ENCODE measurements at regions not wholly inside any gene's neighbourhood (a gene's known extent, or its start where the extent isn't known, plus 50 kb on each side); places are given as distances from the start of the nearest gene placed in this dataset.

DNA sequence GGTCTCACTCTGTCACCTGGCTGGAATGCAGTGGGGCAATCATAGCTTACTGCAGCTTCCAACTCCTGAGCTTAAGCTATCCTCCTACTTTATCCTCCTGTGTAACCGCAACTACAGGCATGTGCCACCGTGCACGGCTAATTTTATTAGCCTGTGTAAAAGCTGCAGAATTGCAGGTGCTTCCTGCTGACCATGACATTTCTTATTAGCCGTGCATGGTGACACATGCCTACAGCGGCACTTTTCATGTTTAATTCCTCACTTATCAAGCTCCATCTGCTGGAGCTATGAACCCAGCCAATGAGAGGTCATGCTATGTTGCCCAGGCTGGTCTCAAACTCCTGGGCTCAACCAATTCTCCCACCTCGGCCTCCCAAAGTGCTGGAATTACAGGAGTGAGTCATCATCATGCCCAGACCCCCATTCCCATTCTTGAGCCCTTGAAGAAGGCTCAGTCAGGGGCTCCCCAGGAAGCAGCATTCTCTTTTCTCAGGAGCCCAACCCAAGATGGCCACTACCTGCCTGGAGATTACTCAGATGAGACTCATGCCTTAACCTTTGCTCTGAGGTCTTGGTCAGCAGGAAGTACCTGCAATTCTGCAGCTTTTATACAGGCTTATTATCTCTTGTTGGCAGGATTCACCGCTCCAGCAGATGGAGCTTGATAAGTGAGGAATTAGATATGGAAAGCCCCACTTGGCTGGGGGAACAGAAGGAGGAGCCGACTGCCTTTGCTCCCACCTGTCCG lies 503.2 kb downstream of the MED13L start:
- no peaks in the 10 kb centered on the region for H3K9me3 ChIP-seq (ENCODE audit: low read length)
- no peaks in the 10 kb centered on the region for H4K20me1 ChIP-seq (ENCODE audit: insufficient read depth, low read depth, low read length)
- H3K79me2 ChIP-seq (ENCODE audit: low read length), result no peaks in the 10 kb centered on the region
- no peak overlapping the region for H3K4me3 ChIP-seq (ENCODE audit: low read length)
- no peak overlapping the region for H3K9ac ChIP-seq (ENCODE audit: low read length)
- no peaks in the 10 kb centered on the region for H3K36me3 ChIP-seq (ENCODE audit: insufficient read depth, low read length)
- H3K27ac ChIP-seq (ENCODE audit: low read length), result no peak overlapping the region
- no peaks in the 10 kb centered on the region for H3K4me1 ChIP-seq (ENCODE audit: low read length)
- no peak overlapping the region for H3K4me2 ChIP-seq (ENCODE audit: low read depth, low read length, poor library complexity, severe bottlenecking)
- H2AFZ ChIP-seq (ENCODE audit: low read length), result no peak overlapping the region
- no peak for DNase-seq
- H3K27me3 ChIP-seq (ENCODE audit: low read length), result no peaks in the 10 kb centered on the region
- H3K9me2 ChIP-seq (replicated peaks; ENCODE audit: insufficient read depth, low read length), result no peaks in the 10 kb centered on the region

DNA sequence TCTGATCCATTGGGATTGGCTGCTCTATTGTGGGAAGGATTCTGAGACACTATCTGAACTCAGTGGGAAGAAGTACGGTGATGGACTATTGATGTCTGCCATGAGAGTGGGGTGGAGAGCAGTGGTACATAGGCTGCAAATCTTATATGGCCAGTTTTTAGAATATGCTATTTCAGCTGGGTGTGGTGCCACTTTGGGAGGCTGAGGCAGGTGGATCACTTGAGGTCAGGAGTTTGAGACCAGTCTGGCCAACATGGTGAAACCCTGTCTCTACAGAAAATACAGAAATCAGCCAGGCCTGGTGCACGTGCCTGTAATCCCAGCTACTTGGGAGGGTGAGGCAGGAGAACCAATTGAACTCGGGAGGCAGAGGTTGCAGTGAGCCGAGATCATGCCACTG lies 505.9 kb downstream of the MED13L start:
- no peaks in the 10 kb centered on the region for H3K79me2 ChIP-seq (ENCODE audit: low read length)
- no peaks in the 10 kb centered on the region for H3K36me3 ChIP-seq (ENCODE audit: insufficient read depth, low read length)
- no peak overlapping the region for H3K4me2 ChIP-seq (ENCODE audit: low read depth, low read length, poor library complexity, severe bottlenecking)
- H4K20me1 ChIP-seq (ENCODE audit: insufficient read depth, low read depth, low read length), result no peaks in the 10 kb centered on the region
- H3K9ac ChIP-seq (ENCODE audit: low read length), result no peak overlapping the region
- no peak overlapping the region for H2AFZ ChIP-seq (ENCODE audit: low read length)
- no peaks in the 10 kb centered on the region for H3K9me2 ChIP-seq (replicated peaks; ENCODE audit: insufficient read depth, low read length)
- no peak overlapping the region for H3K4me3 ChIP-seq (ENCODE audit: low read length)
- no peaks in the 10 kb centered on the region for H3K9me3 ChIP-seq (ENCODE audit: low read length)
- no peaks in the 10 kb centered on the region for H3K27me3 ChIP-seq (ENCODE audit: low read length)
- H3K4me1 ChIP-seq (ENCODE audit: low read length), result no peaks in the 10 kb centered on the region
- no peak overlapping the region for H3K27ac ChIP-seq (ENCODE audit: low read length)
- no peak for DNase-seq

DNA sequence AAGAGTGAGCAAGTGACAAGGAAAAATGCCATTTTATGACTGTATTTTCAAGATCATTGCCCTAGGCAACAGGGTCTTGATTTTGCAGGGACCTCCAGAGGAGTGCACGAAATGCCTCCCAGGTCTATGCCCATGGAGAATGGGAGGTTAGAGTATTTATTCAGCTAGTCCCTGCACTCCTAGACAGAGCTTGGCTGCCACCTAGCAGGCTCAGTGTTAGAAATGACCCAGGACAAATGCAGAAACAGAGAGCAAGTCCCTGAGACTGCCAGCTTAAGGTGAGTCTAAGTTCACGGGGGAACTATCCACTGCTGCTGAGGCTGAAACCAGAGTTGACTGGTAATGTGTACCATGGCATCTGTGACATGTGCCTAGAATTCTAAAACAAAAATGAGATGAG lies 506.4 kb downstream of the MED13L start:
- no peaks in the 10 kb centered on the region for H3K9me3 ChIP-seq (ENCODE audit: low read length)
- H3K9me2 ChIP-seq (replicated peaks; ENCODE audit: insufficient read depth, low read length), result no peaks in the 10 kb centered on the region
- H3K36me3 ChIP-seq (ENCODE audit: insufficient read depth, low read length), result no peaks in the 10 kb centered on the region
- no peak overlapping the region for H3K4me3 ChIP-seq (ENCODE audit: low read length)
- no peak overlapping the region for H3K4me2 ChIP-seq (ENCODE audit: low read depth, low read length, poor library complexity, severe bottlenecking)
- H3K9ac ChIP-seq (ENCODE audit: low read length), result no peak overlapping the region
- no peaks in the 10 kb centered on the region for H3K4me1 ChIP-seq (ENCODE audit: low read length)
- H3K27me3 ChIP-seq (ENCODE audit: low read length), result no peaks in the 10 kb centered on the region
- no peak overlapping the region for H2AFZ ChIP-seq (ENCODE audit: low read length)
- H4K20me1 ChIP-seq (ENCODE audit: insufficient read depth, low read depth, low read length), result no peaks in the 10 kb centered on the region
- peak; percentile 44 for DNase-seq
- H3K27ac ChIP-seq (ENCODE audit: low read length), result no peak overlapping the region
- no peaks in the 10 kb centered on the region for H3K79me2 ChIP-seq (ENCODE audit: low read length)

DNA sequence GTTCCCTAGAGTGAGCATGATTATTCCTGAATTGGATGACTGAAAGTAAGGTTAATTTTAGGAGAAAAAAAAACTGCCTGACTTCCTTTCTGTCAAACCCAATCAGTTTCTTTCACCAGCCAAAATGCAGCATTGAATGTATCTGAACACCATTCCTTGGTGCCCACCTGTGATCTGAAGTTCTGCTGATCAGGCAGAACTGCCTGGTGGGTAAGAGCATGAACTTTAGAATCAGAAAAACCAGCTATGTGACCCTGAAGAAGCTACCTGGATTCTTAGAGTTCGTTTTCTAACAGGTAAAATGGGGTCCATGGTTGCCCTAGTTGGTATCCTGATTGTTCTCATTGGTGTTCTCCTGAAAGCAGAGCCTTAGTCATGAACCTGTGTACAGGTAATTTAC lies 506.9 kb downstream of the MED13L start:
- Histone ChIP-seq H3K4me2 (ENCODE audit: low read depth, low read length, poor library complexity, severe bottlenecking) (no peak overlapping the region), H4K20me1 (ENCODE audit: insufficient read depth, low read depth, low read length) (no peaks in the 10 kb centered on the region), H3K4me1 (ENCODE audit: low read length) (no peaks in the 10 kb centered on the region), H3K36me3 (ENCODE audit: insufficient read depth, low read length) (no peaks in the 10 kb centered on the region), H3K27me3 (ENCODE audit: low read length) (no peaks in the 10 kb centered on the region), H3K9me3 (ENCODE audit: low read length) (no peaks in the 10 kb centered on the region), H3K4me3 (ENCODE audit: low read length) (no peak overlapping the region), H3K9me2 (replicated peaks; ENCODE audit: insufficient read depth, low read length) (no peaks in the 10 kb centered on the region), H3K79me2 (ENCODE audit: low read length) (no peaks in the 10 kb centered on the region), H3K9ac (ENCODE audit: low read length) (no peak overlapping the region), H2AFZ (ENCODE audit: low read length) (no peak overlapping the region), H3K27ac (ENCODE audit: low read length) (no peak overlapping the region)
- no peak for DNase-seq

DNA sequence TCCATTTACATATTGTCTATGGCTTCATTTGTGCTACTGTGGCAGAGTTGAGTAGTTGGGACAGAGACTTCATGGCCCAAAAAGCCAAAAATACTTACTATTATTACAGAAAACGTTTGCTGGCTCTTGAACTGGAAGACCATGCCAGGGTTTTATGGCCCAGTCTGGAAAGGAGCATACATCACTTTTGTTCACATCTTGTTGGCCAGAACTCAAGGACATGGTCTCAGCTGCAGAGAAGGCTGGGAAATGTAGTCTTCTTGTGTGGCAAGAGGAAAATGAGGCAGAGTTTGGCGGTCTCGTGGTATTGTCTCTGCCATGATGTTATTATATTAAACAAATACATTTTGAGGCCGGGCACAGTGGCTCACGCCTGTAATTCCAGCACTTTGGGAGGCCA lies 509.6 kb downstream of the MED13L start:
- H3K79me2 ChIP-seq (ENCODE audit: low read length), result no peaks in the 10 kb centered on the region
- H3K27me3 ChIP-seq (ENCODE audit: low read length), result no peaks in the 10 kb centered on the region
- H3K4me1 ChIP-seq (ENCODE audit: low read length), result no peaks in the 10 kb centered on the region
- H3K36me3 ChIP-seq (ENCODE audit: insufficient read depth, low read length), result no peaks in the 10 kb centered on the region
- H3K9me3 ChIP-seq (ENCODE audit: low read length), result no peaks in the 10 kb centered on the region
- no peak overlapping the region for H3K27ac ChIP-seq (ENCODE audit: low read length)
- H4K20me1 ChIP-seq (ENCODE audit: insufficient read depth, low read depth, low read length), result no peaks in the 10 kb centered on the region
- no peak overlapping the region for H3K4me2 ChIP-seq (ENCODE audit: low read depth, low read length, poor library complexity, severe bottlenecking)
- H3K4me3 ChIP-seq (ENCODE audit: low read length), result no peak overlapping the region
- no peak for DNase-seq
- no peak overlapping the region for H3K9ac ChIP-seq (ENCODE audit: low read length)
- no peak overlapping the region for H2AFZ ChIP-seq (ENCODE audit: low read length)
- H3K9me2 ChIP-seq (replicated peaks; ENCODE audit: insufficient read depth, low read length), result no peaks in the 10 kb centered on the region

DNA sequence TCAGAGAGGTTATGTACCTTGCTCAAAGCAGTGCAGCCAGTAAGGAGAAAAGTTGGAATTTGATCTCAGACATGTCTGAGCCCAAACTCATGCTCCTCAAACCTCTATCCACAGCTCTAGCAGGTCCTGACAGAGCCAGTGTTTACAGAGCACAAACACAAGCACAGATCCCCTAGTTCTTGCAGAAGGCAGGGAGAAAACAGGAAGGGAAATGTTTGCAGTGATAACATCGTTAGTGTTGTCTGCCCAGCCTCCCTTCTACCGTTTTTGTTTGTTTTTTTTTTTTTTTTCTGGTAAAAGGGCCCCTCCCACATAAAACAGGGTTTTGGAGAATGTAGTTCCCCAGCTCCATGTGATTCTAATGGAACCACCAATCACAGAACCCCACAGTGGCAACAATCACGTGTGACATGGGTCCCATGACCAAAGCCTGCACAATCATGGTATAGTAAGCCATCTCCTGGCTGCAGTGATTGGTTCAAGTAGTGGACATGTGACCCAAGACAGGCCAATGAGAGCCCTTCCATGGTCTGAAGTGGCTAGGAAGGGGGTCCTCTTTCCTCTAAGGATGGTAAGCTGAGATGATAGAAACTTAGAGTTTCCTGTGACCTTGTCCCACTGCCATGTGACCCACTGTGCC lies 513.4 kb downstream of the MED13L start:
- Histone ChIP-seq H3K9me2 (replicated peaks; ENCODE audit: insufficient read depth, low read length) (no peaks in the 10 kb centered on the region), H3K27me3 (ENCODE audit: low read length) (no peaks in the 10 kb centered on the region), H4K20me1 (ENCODE audit: insufficient read depth, low read depth, low read length) (no peaks in the 10 kb centered on the region), H3K4me1 (ENCODE audit: low read length) (no peaks in the 10 kb centered on the region), H3K36me3 (ENCODE audit: insufficient read depth, low read length) (no peaks in the 10 kb centered on the region), H2AFZ (ENCODE audit: low read length) (no peak overlapping the region), H3K9me3 (ENCODE audit: low read length) (no peaks in the 10 kb centered on the region), H3K27ac (ENCODE audit: low read length) (no peak overlapping the region), H3K4me2 (ENCODE audit: low read depth, low read length, poor library complexity, severe bottlenecking) (no peak overlapping the region), H3K9ac (ENCODE audit: low read length) (no peak overlapping the region), H3K79me2 (ENCODE audit: low read length) (no peaks in the 10 kb centered on the region), H3K4me3 (ENCODE audit: low read length) (no peak overlapping the region)
- DNase-seq, result no peak

DNA sequence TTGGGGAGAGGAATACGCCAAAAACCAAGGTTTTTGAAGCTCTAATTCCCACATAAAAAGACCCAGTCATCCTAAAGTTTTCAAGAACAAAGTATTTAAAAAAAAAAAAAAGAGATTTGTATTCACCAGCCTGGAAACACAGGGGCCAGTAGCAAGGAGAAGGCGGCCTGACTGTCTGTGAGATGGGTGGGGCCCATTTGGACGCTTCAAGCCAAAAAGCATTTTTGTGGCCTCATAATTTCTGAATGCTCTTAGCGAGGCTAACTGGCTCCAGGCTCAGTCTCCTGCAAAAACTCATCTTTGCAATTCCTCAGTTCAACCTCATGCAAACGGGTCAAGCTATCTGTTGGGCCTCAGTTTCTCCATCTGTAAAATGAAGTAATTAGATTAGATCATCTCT lies 514.1 kb downstream of the MED13L start:
- Histone ChIP-seq H2AFZ (ENCODE audit: low read length) (no peak overlapping the region), H3K9me3 (ENCODE audit: low read length) (no peaks in the 10 kb centered on the region), H3K9ac (ENCODE audit: low read length) (no peak overlapping the region), H3K9me2 (replicated peaks; ENCODE audit: insufficient read depth, low read length) (no peaks in the 10 kb centered on the region), H3K4me1 (ENCODE audit: low read length) (no peaks in the 10 kb centered on the region), H3K4me3 (ENCODE audit: low read length) (no peak overlapping the region), H3K79me2 (ENCODE audit: low read length) (no peaks in the 10 kb centered on the region), H3K4me2 (ENCODE audit: low read depth, low read length, poor library complexity, severe bottlenecking) (no peak overlapping the region), H3K36me3 (ENCODE audit: insufficient read depth, low read length) (no peaks in the 10 kb centered on the region), H3K27ac (ENCODE audit: low read length) (no peak overlapping the region), H4K20me1 (ENCODE audit: insufficient read depth, low read depth, low read length) (no peaks in the 10 kb centered on the region), H3K27me3 (ENCODE audit: low read length) (no peaks in the 10 kb centered on the region)
- no peak for DNase-seq

DNA sequence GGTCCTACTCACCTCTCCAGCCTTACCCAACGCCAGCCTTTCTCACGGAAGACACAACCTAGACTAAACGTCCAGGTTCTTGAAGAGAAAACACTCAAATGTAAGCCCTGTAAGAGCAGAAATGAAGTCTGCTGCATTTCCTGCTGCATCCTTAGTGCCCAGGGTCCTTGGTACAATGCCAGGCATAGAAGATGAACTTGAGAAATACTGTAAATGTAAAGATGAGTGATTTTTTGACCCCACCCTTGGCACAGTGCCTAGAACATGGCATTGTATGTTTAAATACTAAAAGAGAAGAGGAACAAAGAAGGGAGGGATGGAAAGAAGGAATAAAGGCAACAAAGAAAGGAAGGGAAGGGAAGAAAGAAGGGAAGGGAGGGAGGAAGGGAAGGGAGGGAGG lies 514.6 kb downstream of the MED13L start:
- Histone ChIP-seq H3K9ac (ENCODE audit: low read length) (no peak overlapping the region), H3K27me3 (ENCODE audit: low read length) (no peaks in the 10 kb centered on the region), H3K9me2 (replicated peaks; ENCODE audit: insufficient read depth, low read length) (no peaks in the 10 kb centered on the region), H3K79me2 (ENCODE audit: low read length) (no peaks in the 10 kb centered on the region), H2AFZ (ENCODE audit: low read length) (no peak overlapping the region), H3K4me1 (ENCODE audit: low read length) (no peaks in the 10 kb centered on the region), H3K4me3 (ENCODE audit: low read length) (no peak overlapping the region), H3K27ac (ENCODE audit: low read length) (no peak overlapping the region), H4K20me1 (ENCODE audit: insufficient read depth, low read depth, low read length) (no peaks in the 10 kb centered on the region), H3K36me3 (ENCODE audit: insufficient read depth, low read length) (no peaks in the 10 kb centered on the region), H3K4me2 (ENCODE audit: low read depth, low read length, poor library complexity, severe bottlenecking) (no peak overlapping the region), H3K9me3 (ENCODE audit: low read length) (no peaks in the 10 kb centered on the region)
- no peak for DNase-seq

All from Karpas-422 (cell line).